DMS 273 (cell line): ENCODE measurements at regions not wholly inside any gene's neighbourhood (a gene's known extent, or its start where the extent isn't known, plus 50 kb on each side); places are given as distances from the start of the nearest gene placed in this dataset.

ENCODE experiments used
- DNase-seq: peaks from one replicate; lab custom pipeline; 2025; ENCODE audit not compliant: unreplicated experiment; lab: John Stamatoyannopoulos, UW

GRCh38 chr21:14870853-14871149, 194.0 kb downstream of the NRIP1 start:
- DNase-seq, result no peak

GRCh38 chr21:14869984-14870852, 194.6 kb downstream of the NRIP1 start:
- DNase-seq, result no peak

- no peak for DNase-seq
Observed at GRCh38 chr21:14866859-14867765, 197.7 kb downstream of the NRIP1 start.

GRCh38 chr21:14864211-14865021, 200.4 kb downstream of the NRIP1 start:
- peak; percentile 75 for DNase-seq

GRCh38 chr21:14863745-14864210, 201.0 kb downstream of the NRIP1 start:
- no peak for DNase-seq

GRCh38 chr21:14862794-14863720, 201.7 kb downstream of the NRIP1 start:
- peak; percentile 45 for DNase-seq

- no peak for DNase-seq
Observed at GRCh38 chr21:14858311-14858710, 206.5 kb downstream of the NRIP1 start.

GRCh38 chr21:14857529-14857928, 207.3 kb downstream of the NRIP1 start:
- no peak for DNase-seq

- no peak for DNase-seq
Observed at GRCh38 chr21:14850394-14850793, 214.4 kb downstream of the NRIP1 start.

GRCh38 chr21:14846621-14847020, 218.2 kb downstream of the NRIP1 start:
- DNase-seq, result no peak

- DNase-seq, result no peak
Observed at GRCh38 chr21:14844001-14844400, 220.8 kb downstream of the NRIP1 start.

- DNase-seq, result no peak
Observed at GRCh38 chr21:14842601-14843000, 222.2 kb downstream of the NRIP1 start.

GRCh38 chr21:14841511-14842472, 223.0 kb downstream of the NRIP1 start:
- DNase-seq, result no peak

GRCh38 chr21:14838400-14838799, 226.4 kb downstream of the NRIP1 start:
- peak; percentile 18 for DNase-seq

- DNase-seq, result no peak
Observed at GRCh38 chr21:14836950-14837349, 227.8 kb downstream of the NRIP1 start.

GRCh38 chr21:14833666-14834351, 231.0 kb downstream of the NRIP1 start:
- DNase-seq, result no peak

- peak; percentile 22 for DNase-seq
Observed at GRCh38 chr21:14833241-14833640, 231.6 kb downstream of the NRIP1 start.

- no peak for DNase-seq
Observed at GRCh38 chr21:14830307-14830706, 234.5 kb downstream of the NRIP1 start.
